Coronary artery (tissue), 2 donors: ENCODE measurements at regions not wholly inside any gene's neighbourhood (a gene's known extent, or its start where the extent isn't known, plus 50 kb on each side); places are given as distances from the start of the nearest gene placed in this dataset.
"Not testable (repeated sequence)": the region's sequence is repeated elsewhere in the genome, so short reads cannot be mapped to it uniquely, and the experiment has no call there.

Source experiments
- DNase-seq: peaks from one replicate; pipeline ENCODE4 v3.0.0-alpha.2; 2017; ENCODE audit warnings: low spot score
- H3K27ac ChIP-seq, 2 donors: fragments of 200-600 bp; sonication (generic); one replicate each; pipeline ENCODE4 v1.5.1; 2016 to 2019
- H3K4me3 ChIP-seq: fragments of 200-600 bp; sonication (generic); 2 replicates; pipeline ENCODE4 v1.5.1; 2016; ENCODE audit warnings: mild to moderate bottlenecking, moderate library complexity
- CTCF ChIP-seq: fragments of 200-600 bp; sonication (generic); IDR thresholded peaks from one replicate; pipeline ENCODE4 v1.5.1; 2019; ENCODE audit warnings: antibody characterized with exemption

GRCh38 chrX:140164391-140164790 is 199.1 kb upstream of the CXorf66 start:
- H3K27ac ChIP-seq, result no peak overlapping the region
- no peak for TF ChIP-seq CTCF
- H3K4me3 ChIP-seq, result no peak overlapping the region
- no peak for DNase-seq

DNA sequence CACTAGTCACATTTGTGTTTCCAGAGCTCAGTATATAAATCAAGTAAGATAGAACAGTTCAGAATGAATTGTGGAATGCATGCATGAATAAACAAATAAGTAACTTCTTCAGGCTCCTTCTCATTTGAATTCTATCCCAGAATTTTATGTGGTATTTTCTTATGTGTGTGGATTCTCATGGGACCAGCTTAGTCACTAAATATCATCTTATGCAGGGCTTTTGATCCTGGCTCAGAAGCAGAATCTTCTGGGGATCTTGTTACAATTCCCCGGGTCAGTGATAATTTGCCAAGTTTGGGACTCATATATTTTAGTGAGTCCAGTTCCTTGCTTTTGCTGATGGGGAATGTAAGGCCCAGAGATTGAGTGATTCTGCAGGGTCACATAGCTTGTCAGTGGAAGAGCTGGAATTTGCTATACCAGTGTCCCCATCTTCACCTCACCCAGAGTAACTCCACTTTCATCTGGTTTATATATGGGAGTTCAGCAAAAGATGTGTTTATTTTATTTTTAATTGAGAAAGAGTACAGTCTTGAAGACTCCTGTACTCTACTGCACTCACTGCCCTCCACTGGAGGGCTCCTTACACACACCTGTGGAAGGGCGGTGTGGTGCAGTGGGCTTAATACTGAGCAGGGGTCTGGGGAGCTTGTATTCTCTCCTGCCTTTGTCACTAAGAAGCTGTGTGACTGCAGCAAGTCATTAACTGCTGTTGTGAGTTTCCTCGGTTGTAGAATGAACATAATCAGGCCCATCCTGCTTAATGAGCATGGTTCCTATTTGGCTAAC is 198.2 kb upstream of the CXorf66 start:
- no peak for TF ChIP-seq CTCF
- no peak overlapping the region for H3K27ac ChIP-seq
- H3K4me3 ChIP-seq, result no peak overlapping the region
- no peak for DNase-seq

DNA sequence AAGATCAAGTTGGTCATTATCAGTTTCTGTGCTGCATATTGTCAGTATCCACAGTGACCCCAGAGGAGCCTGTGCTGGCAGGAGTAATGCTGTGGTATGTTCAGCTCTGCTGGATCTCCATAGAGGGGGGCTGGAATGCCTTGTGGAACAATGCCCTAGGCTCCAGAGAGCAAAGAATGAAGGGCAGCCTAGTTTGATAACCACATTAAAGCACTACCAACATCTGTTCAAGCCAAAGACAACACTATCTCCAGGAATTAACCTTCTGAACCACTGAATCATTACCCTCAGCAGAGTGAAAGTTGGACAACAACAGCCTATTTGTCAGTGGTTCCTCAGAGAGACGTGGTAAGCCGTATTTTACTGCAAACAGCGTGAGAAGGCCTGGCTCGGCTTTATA is 192.3 kb upstream of the CXorf66 start:
- Histone ChIP-seq H3K27ac (no peak overlapping the region), H3K4me3 (no peak overlapping the region)
- DNase-seq, result no peak
- no peak for TF ChIP-seq CTCF

GRCh38 chrX:140157143-140157542 is 191.8 kb upstream of the CXorf66 start:
- Histone ChIP-seq H3K4me3 (no peak overlapping the region), H3K27ac (no peak overlapping the region)
- no peak for TF ChIP-seq CTCF
- DNase-seq, result no peak

- DNase-seq, result no peak
- no peak for TF ChIP-seq CTCF
- H3K27ac ChIP-seq, result no peak overlapping the region
- H3K4me3 ChIP-seq, result no peak overlapping the region
These were observed 186.0 kb upstream of the CXorf66 start for GRCh38 chrX:140151316-140151715.

DNA sequence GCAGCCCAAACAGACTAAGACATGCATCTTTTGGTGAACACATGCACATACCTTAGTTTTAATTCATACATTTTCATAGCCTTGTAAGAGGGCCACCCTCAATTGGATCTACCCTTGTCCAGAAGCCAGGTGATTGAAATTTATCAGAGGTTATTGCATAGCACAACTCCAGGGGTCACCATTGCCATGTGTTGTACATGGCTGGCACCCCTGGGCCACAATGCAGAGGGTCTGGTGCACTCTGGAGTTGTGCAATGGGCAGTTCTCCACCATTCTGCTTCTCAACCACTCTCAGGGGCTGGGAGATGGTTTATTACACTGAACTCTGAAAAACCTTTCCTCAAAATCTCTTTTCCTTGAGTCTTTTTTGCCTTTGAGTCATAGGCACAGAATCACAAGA is 184.4 kb upstream of the CXorf66 start:
- Histone ChIP-seq H3K4me3 (no peak overlapping the region), H3K27ac (no peak overlapping the region)
- no peak for DNase-seq
- no peak for TF ChIP-seq CTCF

DNA sequence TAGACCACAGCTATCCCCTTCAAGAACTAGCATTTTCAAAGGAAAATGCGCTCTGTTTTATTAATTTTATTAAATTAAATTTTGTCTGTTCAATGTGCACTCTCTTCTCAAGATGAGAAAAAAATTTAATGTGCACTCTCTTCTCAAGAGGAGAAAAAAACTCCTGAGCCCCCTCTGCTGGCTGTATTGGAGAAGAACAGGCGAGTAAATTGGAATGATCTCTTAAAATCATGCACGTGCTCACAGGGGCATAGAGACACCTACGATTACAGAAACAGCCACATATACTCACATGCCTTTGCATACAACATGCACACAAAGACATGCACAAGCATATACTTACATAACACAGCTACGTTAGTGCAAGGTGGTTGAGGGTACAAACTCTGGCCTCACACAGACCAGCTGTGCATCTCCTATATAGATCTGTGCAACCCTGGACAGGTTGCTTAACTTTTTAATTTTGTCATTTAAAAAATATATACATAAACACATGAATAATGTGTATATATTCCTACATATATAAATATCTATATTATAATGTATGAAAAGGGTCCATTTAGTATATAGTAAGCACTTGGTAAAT is 176.2 kb upstream of the CXorf66 start:
- no peak overlapping the region for H3K27ac ChIP-seq
- peak; percentile 24 for TF ChIP-seq CTCF
- no peak overlapping the region for H3K4me3 ChIP-seq
- DNase-seq, result no peak

DNA sequence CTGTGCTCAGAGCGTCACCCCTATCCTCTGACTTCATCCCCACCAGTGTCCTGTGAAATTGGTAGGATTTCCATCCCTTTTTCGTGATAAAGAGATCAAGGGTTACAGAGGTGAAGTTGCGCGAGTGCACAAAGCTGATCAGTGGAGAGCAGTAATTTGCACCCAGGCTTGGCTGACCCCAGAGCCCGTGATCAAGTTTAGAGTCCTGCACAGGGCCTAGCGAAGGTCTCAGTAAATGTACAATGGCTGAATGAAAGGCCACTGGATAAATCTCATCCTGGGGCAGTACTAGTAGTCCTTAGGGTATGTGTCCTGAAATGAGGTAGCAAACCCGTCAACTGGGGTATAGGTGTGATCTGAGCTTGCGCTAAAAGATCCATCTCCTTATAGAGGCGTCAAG is 173.2 kb upstream of the CXorf66 start:
- DNase-seq, H3K4me3 ChIP-seq, H3K27ac ChIP-seq: not testable (repeated sequence)

- not testable (repeated sequence) for DNase-seq, H3K27ac ChIP-seq, H3K4me3 ChIP-seq
These were observed 172.7 kb upstream of the CXorf66 start for GRCh38 chrX:140138065-140138464.
